Fibroblast of villous mesenchyme (primary cell): ENCODE measurements at regions not wholly inside any gene's neighbourhood (a gene's known extent, or its start where the extent isn't known, plus 50 kb on each side); places are given as distances from the start of the nearest gene placed in this dataset.

Source experiments
- DNase-seq: peaks from one replicate; pipeline ENCODE4 v3.0.0-alpha.2; 2010; ENCODE audit warnings: low read depth
- H3K4me3 ChIP-seq: 2 replicates; pipeline ENCODE4 v1.5.1; 2011; ENCODE audit warnings: low read depth, mild to moderate bottlenecking, low read length
- TF ChIP-seq, protein P1 (sequence below): IDR thresholded peaks from 2 replicates; pipeline ENCODE4 v1.5.1; 2012; ENCODE audit warnings: low read depth, mild to moderate bottlenecking, low read length; ENCODE audit not compliant: insufficient read depth

- TF ChIP-seq, protein P1, sequence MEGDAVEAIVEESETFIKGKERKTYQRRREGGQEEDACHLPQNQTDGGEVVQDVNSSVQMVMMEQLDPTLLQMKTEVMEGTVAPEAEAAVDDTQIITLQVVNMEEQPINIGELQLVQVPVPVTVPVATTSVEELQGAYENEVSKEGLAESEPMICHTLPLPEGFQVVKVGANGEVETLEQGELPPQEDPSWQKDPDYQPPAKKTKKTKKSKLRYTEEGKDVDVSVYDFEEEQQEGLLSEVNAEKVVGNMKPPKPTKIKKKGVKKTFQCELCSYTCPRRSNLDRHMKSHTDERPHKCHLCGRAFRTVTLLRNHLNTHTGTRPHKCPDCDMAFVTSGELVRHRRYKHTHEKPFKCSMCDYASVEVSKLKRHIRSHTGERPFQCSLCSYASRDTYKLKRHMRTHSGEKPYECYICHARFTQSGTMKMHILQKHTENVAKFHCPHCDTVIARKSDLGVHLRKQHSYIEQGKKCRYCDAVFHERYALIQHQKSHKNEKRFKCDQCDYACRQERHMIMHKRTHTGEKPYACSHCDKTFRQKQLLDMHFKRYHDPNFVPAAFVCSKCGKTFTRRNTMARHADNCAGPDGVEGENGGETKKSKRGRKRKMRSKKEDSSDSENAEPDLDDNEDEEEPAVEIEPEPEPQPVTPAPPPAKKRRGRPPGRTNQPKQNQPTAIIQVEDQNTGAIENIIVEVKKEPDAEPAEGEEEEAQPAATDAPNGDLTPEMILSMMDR = no peak
- DNase-seq = no peak
- no peak overlapping the region for H3K4me3 ChIP-seq
These were observed 746.4 kb downstream of the MTRR start for GRCh38 chr5:8615142-8615858.

DNA sequence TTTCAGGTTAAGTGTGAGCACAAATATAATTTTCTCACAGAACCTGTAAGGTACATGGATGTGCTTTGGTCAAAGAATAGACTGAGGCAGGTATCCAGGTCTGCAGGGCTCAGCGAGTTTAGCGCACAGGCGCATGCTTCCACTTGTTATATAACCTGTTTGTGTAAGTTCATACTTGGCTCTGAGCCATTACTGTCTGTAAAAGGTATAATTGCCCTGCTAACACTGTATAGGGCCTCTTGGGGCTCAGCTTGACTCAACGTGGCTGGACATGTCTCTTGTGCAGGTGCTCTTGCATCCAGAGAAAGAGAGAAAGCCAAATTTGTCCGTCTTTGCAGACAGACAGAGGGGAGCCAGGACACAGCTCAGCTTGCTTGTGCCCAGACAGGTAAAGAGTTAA, 759.6 kb downstream of the MTRR start:
- TF ChIP-seq, protein P1 = no peak
- DNase-seq = no peak
- no peak overlapping the region for H3K4me3 ChIP-seq

GRCh38 chr5:8633259-8633658, 764.3 kb downstream of the MTRR start:
- DNase-seq = no peak
- no peak overlapping the region for H3K4me3 ChIP-seq
- TF ChIP-seq, protein P1 = no peak

DNA sequence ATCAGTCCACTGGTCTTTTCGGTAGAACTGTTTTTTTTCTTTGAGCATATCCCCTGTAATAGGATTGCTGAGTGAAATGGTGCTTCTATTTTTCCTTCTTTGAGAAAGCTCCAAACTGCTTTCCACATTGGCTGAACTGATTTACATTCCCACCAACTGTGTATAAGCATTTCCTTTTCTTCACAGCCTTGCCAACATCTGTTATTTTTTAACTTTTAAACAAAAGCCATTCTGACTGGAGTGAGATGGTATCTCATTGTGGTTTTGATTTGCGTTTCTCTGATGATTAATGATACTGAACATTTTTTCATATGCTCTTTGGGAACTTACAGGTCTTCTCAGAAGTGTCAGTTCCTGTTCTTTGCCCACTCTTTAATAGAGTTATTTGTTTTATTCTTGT, 764.7 kb downstream of the MTRR start:
- DNase-seq = peak; percentile 32
- TF ChIP-seq, protein P1 = no peak
- H3K4me3 ChIP-seq = no peak overlapping the region

- no peak overlapping the region for H3K4me3 ChIP-seq
- TF ChIP-seq, protein P1 = no peak
- no peak for DNase-seq
These were observed 765.3 kb downstream of the MTRR start for GRCh38 chr5:8634219-8634618.

GRCh38 chr5:8641786-8642505, 773.0 kb downstream of the MTRR start:
- H3K4me3 ChIP-seq = no peak overlapping the region
- DNase-seq = no peak
- TF ChIP-seq, protein P1 = no peak

DNA sequence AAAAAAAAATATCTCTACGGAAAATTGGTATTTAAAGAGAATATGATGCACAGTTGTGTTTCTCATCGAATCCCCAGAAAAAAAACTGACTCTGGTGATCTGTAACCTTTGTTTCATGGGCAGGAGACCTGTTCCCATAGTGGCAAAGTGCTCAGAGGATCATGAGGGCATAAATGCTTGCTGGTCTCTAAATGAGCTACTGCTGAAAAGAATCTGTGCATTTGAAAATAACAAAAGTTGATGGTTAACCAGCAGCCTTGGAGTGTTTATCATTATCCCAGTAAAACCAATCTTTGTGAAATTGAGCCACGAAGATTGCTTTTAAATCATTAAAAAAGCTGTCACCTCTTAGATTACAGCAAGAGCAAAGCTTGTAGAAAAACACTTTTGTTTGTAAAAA, 775.4 kb downstream of the MTRR start:
- H3K4me3 ChIP-seq = no peak overlapping the region
- TF ChIP-seq, protein P1 = no peak
- DNase-seq = no peak
